ENCODE measurements at regions not wholly inside any gene's neighbourhood (a gene's known extent, or its start where the extent isn't known, plus 50 kb on each side); places are given as distances from the start of the nearest gene placed in this dataset.

- Histone ChIP-seq H3K4me3 (ENCODE audit: low read length in 2 of 2) (no peak overlapping the region), H3K9me3 (ENCODE audit: control insufficient read depth in 1 of 2, low read length in 2 of 2) (no peaks in the 10 kb centered on the region), H3K4me1 (ENCODE audit: insufficient read depth, low read length) (no peaks in the 10 kb centered on the region), H3K27ac (ENCODE audit: low read depth, low read length) (no peak overlapping the region), H3K27me3 (ENCODE audit: insufficient read depth, low read length) (no peaks in the 10 kb centered on the region), H3K36me3 (ENCODE audit: insufficient read depth, low read length) (no peaks in the 10 kb centered on the region)
- peak overlapping the region in 1 of 7 donors; percentile 44 for H3K27ac Mint-ChIP-seq
- DNase-seq: no peak
- no peaks in the 10 kb centered on the region for H3K4me1 Mint-ChIP-seq
- no peaks in the 10 kb centered on the region for H3K36me3 Mint-ChIP-seq
- ChIA-PET CTCF (ENCODE audit: partially characterized antibody) (no interaction called here), POLR2A (ENCODE audit: partially characterized antibody) (no interaction called here)
- intact Hi-C loops (cut with micrococcal nuclease): no loop called here
- peaks cover 0 to 5% (median 1%) of the 10 kb centered on the region in 8 donors for H3K9me3 Mint-ChIP-seq
- no peaks in the 10 kb centered on the region for H3K27me3 Mint-ChIP-seq
- H3K4me3 Mint-ChIP-seq: no peak overlapping the region
Observed at GRCh38 chr13:47397739-47398138, 500.9 kb upstream of the HTR2A start.

DNA sequence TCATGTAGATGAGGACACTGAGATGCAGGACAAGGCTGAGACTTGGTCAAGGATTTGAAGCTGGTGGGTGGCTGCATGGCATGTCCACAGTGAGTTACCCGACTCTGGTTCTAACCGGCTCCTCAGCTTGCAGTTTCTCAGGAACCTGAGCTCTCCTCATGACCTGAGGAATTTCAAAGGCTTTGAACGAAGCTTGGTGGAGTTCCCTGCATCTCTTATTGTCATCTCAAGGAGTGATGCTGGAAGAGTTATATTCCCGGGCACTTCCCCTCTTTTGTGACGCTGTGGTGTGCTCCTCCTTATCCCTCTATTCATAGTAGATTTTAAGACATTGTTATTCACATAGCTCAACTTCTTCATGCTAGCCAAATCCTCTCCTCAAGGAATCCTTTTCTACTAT, 500.1 kb upstream of the HTR2A start:
- no peaks in the 10 kb centered on the region for H3K36me3 Mint-ChIP-seq
- H3K27me3 ChIP-seq (ENCODE audit: insufficient read depth, low read length): no peaks in the 10 kb centered on the region
- H3K9me3 ChIP-seq (ENCODE audit: control insufficient read depth in 1 of 2, low read length in 2 of 2): no peaks in the 10 kb centered on the region
- H3K4me1 Mint-ChIP-seq: no peaks in the 10 kb centered on the region
- no peaks in the 10 kb centered on the region for H3K27me3 Mint-ChIP-seq
- H3K4me3 ChIP-seq (ENCODE audit: low read length in 2 of 2): no peak overlapping the region
- no peaks in the 10 kb centered on the region for H3K36me3 ChIP-seq (ENCODE audit: insufficient read depth, low read length)
- no peak overlapping the region for H3K4me3 Mint-ChIP-seq
- no peak for DNase-seq
- H3K27ac Mint-ChIP-seq: no peak overlapping the region
- peaks cover 0 to 6% (median 2%) of the 10 kb centered on the region in 8 donors for H3K9me3 Mint-ChIP-seq
- ChIA-PET CTCF (ENCODE audit: partially characterized antibody) (no interaction called here), POLR2A (ENCODE audit: partially characterized antibody) (no interaction called here)
- H3K27ac ChIP-seq (ENCODE audit: low read depth, low read length): no peak overlapping the region
- intact Hi-C loops (cut with micrococcal nuclease): no loop called here
- no peaks in the 10 kb centered on the region for H3K4me1 ChIP-seq (ENCODE audit: insufficient read depth, low read length)

GRCh38 chr13:47374741-47375140, 477.9 kb upstream of the HTR2A start:
- no peak overlapping the region for H3K4me3 ChIP-seq (ENCODE audit: low read length in 2 of 2)
- no peak overlapping the region for H3K4me3 Mint-ChIP-seq
- POLR2A ChIA-PET (ENCODE audit: partially characterized antibody): interaction anchor here (0.7 kb wide), 1 partner anchor 120 kb away, joined by 4 read pairs; no protein-coding TSS in a partner anchor
- H3K27ac Mint-ChIP-seq: no peak overlapping the region
- H3K9me3 Mint-ChIP-seq: peaks cover 0 to 22% (median 8%) of the 10 kb centered on the region in 8 donors
- H3K27ac ChIP-seq (ENCODE audit: low read depth, low read length): no peak overlapping the region
- H3K27me3 ChIP-seq (ENCODE audit: insufficient read depth, low read length): no peaks in the 10 kb centered on the region
- no peaks in the 10 kb centered on the region for H3K4me1 Mint-ChIP-seq
- CTCF ChIA-PET (ENCODE audit: partially characterized antibody): no interaction called here
- H3K27me3 Mint-ChIP-seq: no peaks in the 10 kb centered on the region
- H3K9me3 ChIP-seq (ENCODE audit: control insufficient read depth in 1 of 2, low read length in 2 of 2): no peaks in the 10 kb centered on the region
- no peaks in the 10 kb centered on the region for H3K4me1 ChIP-seq (ENCODE audit: insufficient read depth, low read length)
- intact Hi-C loops (cut with micrococcal nuclease): no loop called here
- H3K36me3 ChIP-seq (ENCODE audit: insufficient read depth, low read length): no peaks in the 10 kb centered on the region
- DNase-seq: no peak
- no peaks in the 10 kb centered on the region for H3K36me3 Mint-ChIP-seq

- CTCF ChIA-PET (ENCODE audit: partially characterized antibody): no interaction called here
- Histone ChIP-seq H3K9me3 (ENCODE audit: control insufficient read depth in 1 of 2, low read length in 2 of 2) (no peaks in the 10 kb centered on the region), H3K4me1 (ENCODE audit: insufficient read depth, low read length) (no peaks in the 10 kb centered on the region), H3K27ac (ENCODE audit: low read depth, low read length) (no peak overlapping the region), H3K4me3 (ENCODE audit: low read length in 2 of 2) (no peak overlapping the region), H3K36me3 (ENCODE audit: insufficient read depth, low read length) (no peaks in the 10 kb centered on the region), H3K27me3 (ENCODE audit: insufficient read depth, low read length) (no peaks in the 10 kb centered on the region)
- Mint-ChIP-seq H3K27me3 (no peaks in the 10 kb centered on the region), H3K9me3 (peaks cover 0 to 31% (median 15%) of the 10 kb centered on the region in 8 donors), H3K36me3 (no peaks in the 10 kb centered on the region), H3K27ac (no peak overlapping the region), H3K4me3 (no peak overlapping the region), H3K4me1 (no peaks in the 10 kb centered on the region)
- intact Hi-C loops (cut with micrococcal nuclease): no loop called here
- DNase-seq: no peak
- POLR2A ChIA-PET (ENCODE audit: partially characterized antibody): no interaction called here
Observed at GRCh38 chr13:47372751-47373150, 475.9 kb upstream of the HTR2A start.

DNA sequence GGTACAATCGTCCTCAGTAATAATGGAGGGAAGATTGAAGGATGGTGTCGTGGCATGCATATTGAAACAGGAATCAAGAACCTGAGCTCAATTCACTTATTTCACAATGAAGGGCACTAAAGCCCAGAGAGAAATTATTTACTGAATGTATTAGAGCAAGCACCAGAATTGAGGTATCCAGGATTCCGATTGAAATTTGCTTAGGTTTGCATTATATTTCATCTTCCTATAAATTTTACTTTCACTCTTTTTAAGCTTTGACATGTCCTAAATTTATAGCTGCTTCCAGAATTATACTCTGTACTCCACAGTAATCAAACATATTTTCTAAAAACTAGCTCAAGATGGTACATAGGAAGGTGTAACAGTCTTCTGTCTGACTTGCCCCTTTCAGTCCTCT, 454.9 kb upstream of the HTR2A start:
- no peaks in the 10 kb centered on the region for H3K36me3 Mint-ChIP-seq
- peaks cover 0 to 9% (median 5%) of the 10 kb centered on the region in 8 donors for H3K9me3 Mint-ChIP-seq
- no peaks in the 10 kb centered on the region for H3K36me3 ChIP-seq (ENCODE audit: insufficient read depth, low read length)
- intact Hi-C loops (cut with micrococcal nuclease): no loop called here
- no peaks in the 10 kb centered on the region for H3K4me1 ChIP-seq (ENCODE audit: insufficient read depth, low read length)
- no peaks in the 10 kb centered on the region for H3K27me3 Mint-ChIP-seq
- H3K4me3 ChIP-seq (ENCODE audit: low read length in 2 of 2): no peak overlapping the region
- DNase-seq: no peak
- H3K9me3 ChIP-seq (ENCODE audit: control insufficient read depth in 1 of 2, low read length in 2 of 2): no peaks in the 10 kb centered on the region
- ChIA-PET POLR2A (ENCODE audit: partially characterized antibody) (no interaction called here), CTCF (ENCODE audit: partially characterized antibody) (interaction anchor here (1.5 kb wide), 1 partner anchor 10 kb away, joined by 3 read pairs; no protein-coding TSS in a partner anchor)
- H3K27ac ChIP-seq (ENCODE audit: low read depth, low read length): no peak overlapping the region
- H3K4me1 Mint-ChIP-seq: no peaks in the 10 kb centered on the region
- no peak overlapping the region for H3K4me3 Mint-ChIP-seq
- H3K27ac Mint-ChIP-seq: no peak overlapping the region
- no peaks in the 10 kb centered on the region for H3K27me3 ChIP-seq (ENCODE audit: insufficient read depth, low read length)

GRCh38 chr13:47350334-47351124, 453.7 kb upstream of the HTR2A start:
- Histone ChIP-seq H3K27ac (ENCODE audit: low read depth, low read length) (no peak overlapping the region), H3K4me3 (ENCODE audit: low read length in 2 of 2) (no peak overlapping the region), H3K9me3 (ENCODE audit: control insufficient read depth in 1 of 2, low read length in 2 of 2) (no peaks in the 10 kb centered on the region), H3K36me3 (ENCODE audit: insufficient read depth, low read length) (no peaks in the 10 kb centered on the region), H3K27me3 (ENCODE audit: insufficient read depth, low read length) (no peaks in the 10 kb centered on the region), H3K4me1 (ENCODE audit: insufficient read depth, low read length) (no peaks in the 10 kb centered on the region)
- intact Hi-C loops (cut with micrococcal nuclease): no loop called here
- CTCF ChIA-PET (ENCODE audit: partially characterized antibody): no interaction called here
- H3K4me3 Mint-ChIP-seq: no peak overlapping the region
- H3K4me1 Mint-ChIP-seq: no peaks in the 10 kb centered on the region
- H3K36me3 Mint-ChIP-seq: no peaks in the 10 kb centered on the region
- peaks cover 0 to 6% (median 2%) of the 10 kb centered on the region in 8 donors for H3K9me3 Mint-ChIP-seq
- POLR2A ChIA-PET (ENCODE audit: partially characterized antibody): no interaction called here
- no peak overlapping the region for H3K27ac Mint-ChIP-seq
- no peak for DNase-seq
- H3K27me3 Mint-ChIP-seq: no peaks in the 10 kb centered on the region

GRCh38 chr13:47349211-47349610, 452.4 kb upstream of the HTR2A start:
- H3K4me1 Mint-ChIP-seq: no peaks in the 10 kb centered on the region
- H3K36me3 Mint-ChIP-seq: no peaks in the 10 kb centered on the region
- Histone ChIP-seq H3K27ac (ENCODE audit: low read depth, low read length) (no peak overlapping the region), H3K4me3 (ENCODE audit: low read length in 2 of 2) (no peak overlapping the region), H3K9me3 (ENCODE audit: control insufficient read depth in 1 of 2, low read length in 2 of 2) (no peaks in the 10 kb centered on the region), H3K4me1 (ENCODE audit: insufficient read depth, low read length) (no peaks in the 10 kb centered on the region), H3K36me3 (ENCODE audit: insufficient read depth, low read length) (no peaks in the 10 kb centered on the region), H3K27me3 (ENCODE audit: insufficient read depth, low read length) (no peaks in the 10 kb centered on the region)
- no peaks in the 10 kb centered on the region for H3K27me3 Mint-ChIP-seq
- POLR2A ChIA-PET (ENCODE audit: partially characterized antibody): no interaction called here
- no peak for DNase-seq
- H3K27ac Mint-ChIP-seq: no peak overlapping the region
- H3K4me3 Mint-ChIP-seq: no peak overlapping the region
- peaks cover 0 to 6% (median 4%) of the 10 kb centered on the region in 8 donors for H3K9me3 Mint-ChIP-seq
- intact Hi-C loops (cut with micrococcal nuclease): no loop called here
- CTCF ChIA-PET (ENCODE audit: partially characterized antibody): no interaction called here

Measured in CD4-positive, alpha-beta memory T cell (primary cell).